GM12891 (cell line): ENCODE measurements at regions not wholly inside any gene's neighbourhood (a gene's known extent, or its start where the extent isn't known, plus 50 kb on each side); places are given as distances from the start of the nearest gene placed in this dataset.

Source experiments
- POLR2A ChIP-seq: IDR thresholded peaks from 2 replicates; pipeline ENCODE4 v1.6.1; 2011; ENCODE audit warnings: low read depth, low read length, control low read depth
- POLR2AphosphoS5 ChIP-seq: IDR thresholded peaks from 2 replicates; pipeline ENCODE4 v1.6.1; 2011; ENCODE audit warnings: low read depth, low read length, control low read depth
- TAF1 ChIP-seq: IDR thresholded peaks from 2 replicates; pipeline ENCODE4 v1.6.1; 2011; ENCODE audit warnings: low read depth, low read length, control low read depth

GRCh38 chr10:45152726-45153125, 152.0 kb downstream of the ZNF22 start:
- TF ChIP-seq POLR2AphosphoS5 (no peak), POLR2A (no peak), TAF1 (no peak)
